Heart left ventricle (tissue), 13 donors: ENCODE measurements at regions not wholly inside any gene's neighbourhood (a gene's known extent, or its start where the extent isn't known, plus 50 kb on each side); places are given as distances from the start of the nearest gene placed in this dataset.

Experiments used
- CTCF ChIP-seq, 12 donors: fragments of 200-600 bp; sonication (generic) in 4 of 12; IDR thresholded peaks; one replicate each; pipeline versions ENCODE4 v1.5.0 to v1.8.0; 2018 to 2022; ENCODE audit warnings: antibody characterized with exemption in 12 of 12, mild to moderate bottlenecking in 5 of 12
- POLR2A ChIP-seq, 2 donors: fragments of 450-650 bp; IDR thresholded peaks; one replicate each; pipeline ENCODE4 v1.6.1; 2017; ENCODE audit warnings: antibody characterized with exemption in 2 of 2, mild to moderate bottlenecking in 2 of 2, moderate library complexity in 2 of 2
- donor health status: ischemic (EF 13 %, LVEDD 7.1; RV severe dilation, severe dysfunction).
- donor health status: DM: no; HTN: yes; CAD: no.
- donor health status: DM: no; HTN: no; CAD: no.
- donor health status: ischemic (EF 25% LVEDD 6.9; RV normal size, moderate dysfunction).
- donor health status: ischemic (EF 25% LVEDD 5.7; RV mildly dilated, moderate dysfunction).
- donor health status: ischemic (EF 35%, LVEDD 5.7; RV mildly dilated, moderate dysfunction).
- donor health status: nonischemic (EF 11% LVEDD 7.7; RV severe dilation, severe dysfunction).
- donor health status: DM: yes; HTN: yes; CAD: no.
- donor health status: PGD.
- donor health status: ischemic (EF 29% LVEDD 5.4; RV normal size, mild dysfunction).
- donor health status: nonischemic (EF 23%, LVEDD 6.1; RV moderate dilation, normal function).

GRCh38 chr13:90232291-90232690 is 1115.2 kb upstream of the MIR17HG start:
- no peak for TF ChIP-seq CTCF (IDR thresholded peaks at IDR 0.05)
- TF ChIP-seq POLR2A (IDR thresholded peaks at IDR 0.05): no peak
